Sciatic nerve (tissue), 2 donors: ENCODE measurements at regions not wholly inside any gene's neighbourhood (a gene's known extent, or its start where the extent isn't known, plus 50 kb on each side); places are given as distances from the start of the nearest gene placed in this dataset.
"Not testable (repeated sequence)": the region's sequence is repeated elsewhere in the genome, so short reads cannot be mapped to it uniquely, and the experiment has no call there.

Source experiments
- ATAC-seq: fragments of 200-7000 bp; cut with Tn5 transposase; one replicate; pipeline ENCODE4 v1.9.1; 2020; ENCODE audit warnings: mild to moderate bottlenecking, moderate library complexity
- DNase-seq: peaks from one replicate; pipeline ENCODE4 v3.0.0-alpha.2; 2020; ENCODE audit warnings: low spot score
- intact Hi-C: fragments of 100-400 bp; cut with DNase I; formaldehyde crosslinking; loops from one replicate; pipeline ENCODE4 v1.14.2; 2022
- donor health status: DM: no; HTN: no; CAD: no.
- donor health status: DM: no; HTN: no; CAD: no.

- DNase-seq, ATAC-seq, intact Hi-C loops: not testable (repeated sequence)
Measured at GRCh38 chr5:135093483-135093882, 59.5 kb upstream of the PITX1 start.

DNA sequence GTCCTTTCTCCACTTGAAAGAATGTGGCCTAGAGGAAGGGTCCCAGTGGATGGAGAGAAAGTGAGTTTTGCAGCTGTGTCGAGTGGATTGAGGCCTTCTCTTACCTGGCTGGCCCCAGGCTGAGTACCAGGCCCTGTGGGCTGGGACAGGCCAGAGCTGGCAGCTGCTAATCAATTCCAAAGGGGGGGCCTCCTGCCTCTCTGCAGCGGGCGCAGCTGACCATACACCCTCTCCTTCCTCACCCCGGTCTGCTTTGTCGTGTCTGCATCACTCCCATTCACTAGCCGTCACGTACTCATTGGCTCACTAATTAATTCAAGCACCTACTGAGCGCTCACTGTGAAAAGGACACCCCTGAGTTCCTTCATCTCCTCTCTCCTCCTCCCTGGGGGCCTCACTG is 58.4 kb upstream of the PITX1 start:
- ATAC-seq (no peak), DNase-seq (peak; percentile 17)
- intact Hi-C loops: no loop called here

- DNase-seq: peak; percentile 22
- no peak for ATAC-seq
- intact Hi-C loops: no loop called here
Measured at GRCh38 chr5:135091286-135091685, 57.3 kb upstream of the PITX1 start.

DNA sequence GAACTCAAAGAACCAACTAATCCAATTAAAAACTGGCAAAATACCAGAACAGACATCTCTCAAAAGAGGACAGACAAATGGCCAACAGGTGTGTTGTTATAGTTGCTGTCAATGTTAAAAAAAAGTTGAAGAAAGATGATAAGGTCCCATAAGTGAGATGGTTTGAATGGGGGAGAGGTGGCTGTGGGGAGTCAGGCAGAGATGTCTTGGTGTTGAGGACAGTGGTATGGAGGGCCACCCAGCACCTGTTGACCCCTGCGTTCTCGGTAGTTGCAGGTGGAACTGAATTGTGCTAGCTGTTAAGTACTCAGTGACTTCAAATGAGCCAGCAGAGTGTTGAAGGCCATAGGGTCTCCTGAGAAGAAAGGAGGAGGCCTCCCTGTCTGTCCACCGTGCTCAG is 55.9 kb upstream of the PITX1 start:
- DNase-seq (no peak), ATAC-seq (no peak)
- intact Hi-C loops: no loop called here

- ATAC-seq: no peak
- DNase-seq: no peak
- intact Hi-C loops: no loop called here
Measured at GRCh38 chr5:135088911-135089310, 54.9 kb upstream of the PITX1 start.

DNA sequence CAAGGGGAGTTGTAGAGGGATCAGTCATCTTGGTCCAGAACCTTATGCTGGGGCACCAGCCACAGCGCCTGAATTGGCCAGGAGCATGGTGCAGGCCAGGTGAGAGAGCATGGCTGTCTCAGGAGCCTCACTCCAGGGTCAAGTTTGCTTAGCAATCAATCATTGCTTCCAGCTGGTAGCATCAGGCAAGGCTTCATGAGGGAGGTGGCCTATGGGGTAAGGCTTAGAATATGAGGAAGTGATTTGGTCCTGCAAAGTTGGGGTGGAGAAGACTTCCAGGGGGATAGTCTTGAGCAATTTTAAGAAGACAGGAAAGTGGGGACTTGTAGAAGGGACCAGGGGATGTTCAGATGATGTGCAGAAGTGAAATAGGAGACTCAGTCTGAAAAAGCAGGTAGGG is 53.9 kb upstream of the PITX1 start:
- DNase-seq: no peak
- intact Hi-C loops: no loop called here

DNA sequence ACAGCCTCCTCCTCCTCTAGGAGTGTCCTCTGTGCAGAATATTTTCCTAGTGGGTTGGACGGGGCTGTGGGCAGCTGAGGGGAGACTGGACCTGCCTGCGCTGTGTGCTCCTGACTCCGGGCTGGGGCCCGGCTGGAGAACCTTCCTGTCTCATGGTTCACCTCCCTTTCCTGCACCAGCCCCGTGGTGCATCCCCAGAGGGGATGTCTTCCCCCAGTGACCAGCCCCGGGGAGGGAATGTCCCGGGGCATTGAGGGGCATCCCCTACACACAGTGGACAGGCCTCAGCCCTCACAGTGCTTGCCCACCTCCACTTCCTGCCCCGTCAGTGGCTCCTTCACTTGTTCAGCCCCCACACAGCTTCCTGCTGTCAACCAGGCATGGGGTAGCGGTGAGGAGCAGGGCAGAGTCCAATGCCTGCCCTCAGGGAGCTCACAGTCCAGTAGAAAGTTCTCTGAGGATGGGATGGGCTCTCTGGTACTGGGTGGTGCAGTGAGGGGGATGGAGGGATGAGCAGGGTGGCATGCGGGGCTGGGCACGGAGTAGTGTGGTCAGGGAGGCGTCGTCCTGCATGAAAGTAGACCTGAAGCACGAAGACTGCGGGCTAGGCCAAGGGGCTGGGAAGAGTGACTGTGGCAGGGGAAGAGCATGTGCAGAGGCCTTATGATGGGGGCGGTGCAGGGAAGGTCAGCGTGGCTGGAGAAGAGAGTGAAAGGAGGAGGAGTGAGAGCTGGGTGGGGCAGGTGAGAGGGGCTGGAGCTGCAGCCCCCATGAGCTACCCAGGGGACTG is 52.1 kb upstream of the PITX1 start:
- intact Hi-C loops: no loop called here
- no peak for ATAC-seq
- peak; percentile 37 for DNase-seq

More for the DNA sequence above, 53.9 kb upstream of the PITX1 start:
- no peak for ATAC-seq

GRCh38 chr5:135085133-135085935 is 51.3 kb upstream of the PITX1 start:
- intact Hi-C loops: no loop called here
- ATAC-seq (no peak), DNase-seq (peak; percentile 47)
